ENCODE measurements at regions not wholly inside any gene's neighbourhood (a gene's known extent, or its start where the extent isn't known, plus 50 kb on each side); places are given as distances from the start of the nearest gene placed in this dataset.

DNA sequence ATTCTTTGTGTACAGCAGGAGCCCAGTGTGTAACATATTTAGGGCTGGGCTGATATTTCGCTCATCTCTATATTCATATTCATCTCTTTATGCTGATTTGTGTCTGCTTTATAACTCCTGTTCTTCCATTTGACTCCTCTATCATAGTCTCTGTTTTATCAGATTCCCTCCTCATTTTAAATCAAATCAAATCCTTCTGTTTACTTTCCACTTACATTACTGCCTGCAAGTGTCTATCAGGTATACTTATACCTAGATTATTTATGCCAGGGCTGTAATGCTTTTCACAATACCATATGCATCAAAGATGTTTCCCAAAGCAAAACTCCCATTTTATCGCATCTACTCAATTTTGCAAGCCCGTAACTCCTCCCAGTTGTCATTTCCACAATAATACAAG is 990.7 kb downstream of the SORCS1 start:
- TF ChIP-seq EZH2 (IDR thresholded peaks at IDR 0.05; ENCODE audit: borderline replicate concordance, low read depth, low read length, severe bottlenecking) (no peak), POLR2A (IDR thresholded peaks at IDR 0.05; ENCODE audit: low read depth, low read length) (no peak), POLR2AphosphoS5 (IDR thresholded peaks at IDR 0.05; ENCODE audit: insufficient read depth, low read depth, low read length) (no peak)
- H4K20me1 ChIP-seq (replicated peaks; ENCODE audit: control insufficient read depth, extremely low read depth, insufficient read depth, low read length): no peaks in the 10 kb centered on the region
- dilution Hi-C loops (cut with MboI; ENCODE audit: extremely low pct_ligation_motif_present, low sequenced_read_pairs) (no loop called here), intact Hi-C loops (cut with micrococcal nuclease) (no loop called here)
- peaks cover 2% of the 10 kb centered on the region for H3K9me3 ChIP-seq (replicated peaks; ENCODE audit: control insufficient read depth, insufficient read depth, low read length)
- no peaks in the 10 kb centered on the region for H3K9me1 ChIP-seq (replicated peaks; ENCODE audit: control insufficient read depth, extremely low read depth, insufficient read depth, low read length)
- no peaks in the 10 kb centered on the region for H3K27me3 ChIP-seq (ENCODE audit: control insufficient read depth in 2 of 2, insufficient read depth in 2 of 2, low read length in 2 of 2)
- H3K4me1 ChIP-seq (ENCODE audit: control insufficient read depth, extremely low read depth, insufficient read depth, low read length): no peaks in the 10 kb centered on the region
- H3K27ac ChIP-seq (ENCODE audit: insufficient read depth, low read depth, low read length): no peak overlapping the region
- H3K4me2 ChIP-seq (ENCODE audit: insufficient read depth, low read length): no peak overlapping the region
- DNase-seq (ENCODE audit: low read depth, low spot score) (no peak), FAIRE-seq (no peak)
- BruUV-seq (replicated peaks): no TSS peak
- H3K36me3 ChIP-seq (ENCODE audit: control insufficient read depth in 2 of 2, extremely low read depth in 1 of 2, insufficient read depth in 2 of 2, low read length in 2 of 2): no peaks in the 10 kb centered on the region
- CTCF ChIA-PET: no interaction called here
- POLR2A ChIA-PET: no interaction called here
- H2AFZ ChIP-seq (ENCODE audit: low read depth, low read length): no peak overlapping the region
- H3K79me2 ChIP-seq (ENCODE audit: control insufficient read depth, insufficient read depth, low read length): no peaks in the 10 kb centered on the region
- H3K4me3 ChIP-seq (replicated peaks in 1 of 3; ENCODE audit: insufficient read depth in 1 of 3, low read depth in 1 of 3, low read length in 3 of 3): no peak overlapping the region
- no peak overlapping the region for H3K9ac ChIP-seq (replicated peaks; ENCODE audit: extremely low read depth, insufficient read depth, low read length)

DNA sequence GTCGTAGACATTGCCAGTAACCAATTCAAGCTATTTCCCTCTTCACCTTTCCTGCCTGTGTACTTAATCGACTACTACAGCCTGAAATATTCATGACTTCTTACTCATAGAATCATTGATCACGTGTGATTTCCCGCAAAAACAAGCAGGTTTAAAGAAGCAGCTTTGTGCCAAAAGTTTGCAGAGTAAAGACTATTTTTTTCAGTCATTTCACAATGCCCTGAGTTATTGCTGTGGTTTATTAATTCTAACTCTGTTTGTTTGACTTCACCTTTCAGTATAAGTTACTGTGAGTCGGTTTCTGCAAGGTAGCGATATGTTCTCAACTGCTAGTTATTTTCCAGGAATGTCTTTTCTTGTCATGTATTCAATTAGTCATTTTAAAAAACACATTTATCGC is 995.3 kb downstream of the SORCS1 start:
- Histone ChIP-seq H3K27ac (ENCODE audit: insufficient read depth, low read depth, low read length) (no peak overlapping the region), H3K4me1 (ENCODE audit: control insufficient read depth, extremely low read depth, insufficient read depth, low read length) (no peaks in the 10 kb centered on the region), H3K4me2 (ENCODE audit: insufficient read depth, low read length) (no peak overlapping the region), H3K9ac (replicated peaks; ENCODE audit: extremely low read depth, insufficient read depth, low read length) (no peak overlapping the region), H2AFZ (ENCODE audit: low read depth, low read length) (no peak overlapping the region), H3K27me3 (ENCODE audit: control insufficient read depth in 2 of 2, insufficient read depth in 2 of 2, low read length in 2 of 2) (no peaks in the 10 kb centered on the region), H3K9me1 (replicated peaks; ENCODE audit: control insufficient read depth, extremely low read depth, insufficient read depth, low read length) (no peaks in the 10 kb centered on the region), H3K36me3 (ENCODE audit: control insufficient read depth in 2 of 2, extremely low read depth in 1 of 2, insufficient read depth in 2 of 2, low read length in 2 of 2) (no peaks in the 10 kb centered on the region), H3K79me2 (ENCODE audit: control insufficient read depth, insufficient read depth, low read length) (no peaks in the 10 kb centered on the region), H4K20me1 (replicated peaks; ENCODE audit: control insufficient read depth, extremely low read depth, insufficient read depth, low read length) (no peaks in the 10 kb centered on the region), H3K9me3 (replicated peaks; ENCODE audit: control insufficient read depth, insufficient read depth, low read length) (peaks cover 2% of the 10 kb centered on the region), H3K4me3 (replicated peaks in 1 of 3; ENCODE audit: insufficient read depth in 1 of 3, low read depth in 1 of 3, low read length in 3 of 3) (no peak overlapping the region)
- POLR2A ChIA-PET: no interaction called here
- no peak for FAIRE-seq
- DNase-seq (ENCODE audit: low read depth, low spot score): no peak
- intact Hi-C loops (cut with micrococcal nuclease) (no loop called here), dilution Hi-C loops (cut with MboI; ENCODE audit: extremely low pct_ligation_motif_present, low sequenced_read_pairs) (no loop called here)
- CTCF ChIA-PET: no interaction called here
- TF ChIP-seq GATA2 (IDR thresholded peaks at IDR 0.05; ENCODE audit: insufficient read depth, insufficient read length, low read depth, low read length) (no peak), POLR2AphosphoS5 (IDR thresholded peaks at IDR 0.05; ENCODE audit: insufficient read depth, low read depth, low read length) (no peak), JUN (IDR thresholded peaks at IDR 0.05; ENCODE audit: borderline replicate concordance, insufficient read depth, insufficient read length, low read depth) (no peak), MYC (IDR thresholded peaks at IDR 0.05; ENCODE audit: low read depth, low read length) (no peak), POLR2A (IDR thresholded peaks at IDR 0.05; ENCODE audit: low read depth, low read length) (no peak), FOS (IDR thresholded peaks at IDR 0.05; ENCODE audit: borderline replicate concordance, insufficient read depth, low read length) (no peak), EZH2 (IDR thresholded peaks at IDR 0.05; ENCODE audit: borderline replicate concordance, low read depth, low read length, severe bottlenecking) (no peak)
- TF ChIP-seq, protein P1, sequence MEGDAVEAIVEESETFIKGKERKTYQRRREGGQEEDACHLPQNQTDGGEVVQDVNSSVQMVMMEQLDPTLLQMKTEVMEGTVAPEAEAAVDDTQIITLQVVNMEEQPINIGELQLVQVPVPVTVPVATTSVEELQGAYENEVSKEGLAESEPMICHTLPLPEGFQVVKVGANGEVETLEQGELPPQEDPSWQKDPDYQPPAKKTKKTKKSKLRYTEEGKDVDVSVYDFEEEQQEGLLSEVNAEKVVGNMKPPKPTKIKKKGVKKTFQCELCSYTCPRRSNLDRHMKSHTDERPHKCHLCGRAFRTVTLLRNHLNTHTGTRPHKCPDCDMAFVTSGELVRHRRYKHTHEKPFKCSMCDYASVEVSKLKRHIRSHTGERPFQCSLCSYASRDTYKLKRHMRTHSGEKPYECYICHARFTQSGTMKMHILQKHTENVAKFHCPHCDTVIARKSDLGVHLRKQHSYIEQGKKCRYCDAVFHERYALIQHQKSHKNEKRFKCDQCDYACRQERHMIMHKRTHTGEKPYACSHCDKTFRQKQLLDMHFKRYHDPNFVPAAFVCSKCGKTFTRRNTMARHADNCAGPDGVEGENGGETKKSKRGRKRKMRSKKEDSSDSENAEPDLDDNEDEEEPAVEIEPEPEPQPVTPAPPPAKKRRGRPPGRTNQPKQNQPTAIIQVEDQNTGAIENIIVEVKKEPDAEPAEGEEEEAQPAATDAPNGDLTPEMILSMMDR (IDR thresholded peaks at IDR 0.05; ENCODE audit: extremely low read depth in 1 of 2, insufficient read depth in 1 of 2, low read depth in 1 of 2, low read length in 2 of 2): no peak
- TF ChIP-seq, protein P2, sequence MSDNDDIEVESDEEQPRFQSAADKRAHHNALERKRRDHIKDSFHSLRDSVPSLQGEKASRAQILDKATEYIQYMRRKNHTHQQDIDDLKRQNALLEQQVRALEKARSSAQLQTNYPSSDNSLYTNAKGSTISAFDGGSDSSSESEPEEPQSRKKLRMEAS (IDR thresholded peaks at IDR 0.05; ENCODE audit: insufficient read depth, insufficient read length): no peak
- BruUV-seq (replicated peaks): no TSS peak

Measured in endothelial cell of umbilical vein (primary cell).